AG09319 (cell line): ENCODE measurements at regions not wholly inside any gene's neighbourhood (a gene's known extent, or its start where the extent isn't known, plus 50 kb on each side); places are given as distances from the start of the nearest gene placed in this dataset.

ENCODE experiments used
- DNase-seq: peaks from one replicate; pipeline ENCODE4 v3.0.0-alpha.2; 2010; ENCODE audit warnings: low read depth; ENCODE audit errors: extremely low read depth
- CTCF ChIP-seq: IDR thresholded peaks from 2 replicates; pipeline ENCODE4 v1.5.1; 2011; ENCODE audit warnings: low read depth, mild to moderate bottlenecking, inconsistent platforms, low read length, moderate library complexity

DNA sequence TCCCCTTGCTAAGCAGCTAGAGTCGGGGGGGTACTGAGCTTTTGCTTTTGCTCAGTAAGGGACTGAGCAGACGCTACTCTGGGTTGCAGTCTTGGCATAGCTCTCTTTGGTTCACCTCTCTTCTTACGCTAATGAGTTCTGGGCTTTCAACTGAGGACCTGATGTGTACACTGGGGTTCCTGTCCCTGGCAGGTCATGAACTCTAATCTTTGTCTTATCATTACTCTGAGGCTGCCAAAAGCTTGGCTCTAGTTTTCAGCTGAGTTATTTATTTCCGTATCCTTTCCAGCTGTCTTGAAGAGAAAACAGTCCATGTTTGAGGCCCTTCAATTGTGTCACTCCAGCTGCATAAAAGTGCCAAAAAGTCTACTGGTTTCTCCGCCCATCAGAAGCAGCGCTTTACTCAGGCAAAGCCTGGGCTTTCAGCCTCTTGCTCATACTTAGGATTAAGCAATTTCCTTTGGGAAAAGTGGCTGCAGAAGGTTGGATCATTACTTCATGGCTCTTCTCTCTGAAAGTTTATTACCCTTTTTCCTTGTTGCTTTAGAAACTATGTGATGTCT, 121.0 kb upstream of the STOX2 start:
- no peak for TF ChIP-seq CTCF
- no peak for DNase-seq

DNA sequence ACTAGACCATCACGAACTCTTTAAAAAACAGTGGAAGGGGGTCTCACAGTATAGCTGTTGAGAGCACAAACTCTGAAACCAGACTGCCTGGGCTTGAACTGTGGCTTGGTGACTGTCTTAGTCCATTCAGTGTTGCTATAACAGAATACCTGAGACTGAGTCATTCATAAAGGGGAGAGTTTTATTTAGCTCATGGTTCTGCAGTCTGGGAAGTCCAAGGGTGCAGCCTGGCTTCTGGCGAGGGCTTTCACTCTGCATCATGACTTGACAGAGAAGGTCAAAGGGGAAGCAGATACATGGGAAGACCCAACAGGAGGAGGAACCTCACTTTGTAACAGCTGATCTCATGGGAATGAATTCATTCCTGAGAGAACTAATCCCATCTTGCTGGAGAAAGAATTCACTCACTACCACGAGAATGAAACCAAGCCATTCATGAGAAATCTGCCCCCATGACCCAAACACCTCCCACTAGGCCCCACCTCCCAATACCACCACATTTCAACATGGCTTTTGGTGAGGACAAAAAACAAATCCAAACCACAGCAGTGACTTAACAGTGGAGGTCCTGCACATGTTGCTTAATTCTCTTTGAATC, 116.7 kb upstream of the STOX2 start:
- no peak for DNase-seq
- no peak for TF ChIP-seq CTCF

DNA sequence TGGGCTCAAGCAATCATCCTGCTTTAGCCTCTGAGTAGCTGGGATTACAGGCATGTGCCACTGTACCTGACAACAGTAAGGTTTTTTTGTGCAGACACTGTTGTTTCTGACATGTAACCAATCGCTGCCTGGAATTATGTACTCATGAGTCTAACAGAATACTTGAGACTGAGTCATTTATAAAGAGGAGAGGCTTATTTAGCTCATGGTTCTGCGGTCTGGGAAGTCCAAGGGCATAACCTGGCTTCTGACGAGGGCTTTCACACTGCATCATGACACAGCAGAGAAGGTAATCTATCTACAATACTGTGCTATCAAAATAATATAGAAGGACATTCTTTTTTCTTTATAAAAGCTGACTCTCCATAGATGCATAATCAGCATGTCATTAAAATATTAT, 115.5 kb upstream of the STOX2 start:
- TF ChIP-seq CTCF, result no peak
- DNase-seq, result no peak

DNA sequence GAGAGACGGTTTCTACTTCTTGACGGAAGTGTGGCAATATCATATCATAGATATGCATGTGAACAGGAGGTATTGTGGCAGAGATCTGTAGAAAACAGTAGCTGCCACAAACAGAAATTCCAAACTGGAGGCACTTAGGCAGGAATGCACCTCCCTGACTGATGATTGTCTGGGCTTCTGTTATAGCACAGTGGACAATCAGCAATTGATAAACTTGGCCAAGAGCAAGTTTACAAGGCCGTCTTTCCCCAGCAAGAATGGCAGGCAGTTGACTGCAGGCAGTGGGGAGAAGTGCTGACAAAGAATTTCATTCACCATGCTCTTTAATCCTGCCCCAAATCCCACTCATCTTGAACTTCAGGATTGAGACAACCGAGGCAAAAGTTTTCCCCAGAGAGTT, 114.4 kb upstream of the STOX2 start:
- no peak for DNase-seq
- TF ChIP-seq CTCF, result no peak

- no peak for DNase-seq
- no peak for TF ChIP-seq CTCF
Observed at GRCh38 chr4:183797011-183797444, 108.1 kb upstream of the STOX2 start.

DNA sequence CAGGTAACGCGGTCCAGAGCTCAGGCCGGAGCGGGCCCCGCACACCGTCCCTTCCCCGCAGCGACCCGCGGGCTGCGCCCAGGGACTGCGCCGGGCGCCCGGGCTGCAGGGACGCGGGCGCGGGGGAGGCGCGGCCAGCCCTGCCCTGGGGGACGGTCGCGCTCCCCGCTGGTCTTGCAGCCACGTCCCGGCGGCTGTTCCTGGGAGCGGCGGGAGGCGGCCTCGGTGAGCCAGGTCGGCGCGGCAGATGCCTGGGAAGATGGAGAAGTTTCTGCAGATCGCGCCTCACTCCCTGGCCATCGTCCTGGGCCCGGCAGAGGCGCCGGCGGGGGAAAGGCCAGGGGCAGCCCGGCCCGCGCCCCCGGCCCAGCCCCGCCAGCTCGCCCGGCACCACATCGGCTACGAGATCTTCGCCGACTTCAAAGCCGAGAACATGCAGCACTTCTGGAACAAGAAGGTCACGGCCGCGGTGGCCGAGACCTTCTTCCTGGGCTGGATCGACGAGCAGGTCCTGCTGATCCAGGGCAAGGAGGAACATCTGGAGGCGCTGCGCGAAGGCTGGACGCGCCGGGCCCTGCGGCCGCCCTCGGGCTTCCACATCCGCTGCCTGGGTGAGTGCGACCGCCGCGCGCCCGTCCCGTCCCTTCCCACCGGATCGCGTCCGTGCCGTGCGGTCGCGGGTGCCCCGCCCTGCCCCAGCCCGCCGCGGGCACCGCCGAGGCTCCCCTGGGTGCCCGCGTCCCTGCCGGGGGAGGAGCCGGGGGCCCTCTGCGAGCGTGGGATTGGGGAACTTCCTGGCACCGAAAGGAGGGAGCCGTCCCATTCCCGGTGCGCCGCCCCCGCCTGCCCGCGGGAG, 107.4 kb upstream of the STOX2 start:
- TF ChIP-seq CTCF, result no peak
- DNase-seq, result no peak
